HCT116 (cell line): ENCODE measurements at regions not wholly inside any gene's neighbourhood (a gene's known extent, or its start where the extent isn't known, plus 50 kb on each side); places are given as distances from the start of the nearest gene placed in this dataset.

Experiments
- EGR1 ChIP-seq: IDR thresholded peaks from 2 replicates; pipeline ENCODE4 v1.6.1; 2012; ENCODE audit warnings: low read depth
- EZH2 ChIP-seq: fragments of 200-600 bp; sonication (generic); IDR thresholded peaks from 2 replicates; pipeline ENCODE4 v1.6.1; 2017; ENCODE audit warnings: antibody characterized with exemption, mixed run types
- JUND ChIP-seq: IDR thresholded peaks from 2 replicates; pipeline ENCODE4 v1.6.1; 2012
- POLR2A ChIP-seq: IDR thresholded peaks from 2 replicates; pipeline ENCODE4 v1.7.0; 2011; ENCODE audit warnings: borderline replicate concordance; ENCODE audit not compliant: insufficient read depth, insufficient read length; ENCODE audit errors: extremely low read depth
- POLR2AphosphoS5 ChIP-seq: IDR thresholded peaks from 2 replicates; pipeline ENCODE4 v1.6.1; 2011; ENCODE audit warnings: mild to moderate bottlenecking, low read depth, low read length, moderate library complexity
- SIN3A ChIP-seq: IDR thresholded peaks from 2 replicates; pipeline ENCODE4 v1.6.1; 2012; ENCODE audit warnings: low read depth
- SP1 ChIP-seq: IDR thresholded peaks from 2 replicates; pipeline ENCODE4 v1.6.1; 2012; ENCODE audit warnings: low read depth
- YY1 ChIP-seq: IDR thresholded peaks from 2 replicates; pipeline ENCODE4 v1.6.1; 2011; ENCODE audit warnings: low read length, low read depth, moderate library complexity, mild to moderate bottlenecking; ENCODE audit not compliant: insufficient replicate concordance; ENCODE audit errors: extremely low read depth
- TF ChIP-seq, protein P1 (sequence below), 3 experiments: fragments of 200-600 bp in 1 of 3; sonication (generic) in 1 of 3; IDR thresholded peaks in 2 of 3; conservative IDR thresholded peaks in 1 of 3; 2 replicates each; pipeline ENCODE4 v1.5.1; 2012 to 2017; ENCODE audit warnings: low read depth in 2 of 3, low read length in 2 of 3, antibody characterized with exemption in 1 of 3, borderline replicate concordance in 1 of 3, control low read depth in 1 of 3, mild to moderate bottlenecking in 1 of 3, mixed read lengths in 1 of 3, mixed run types in 1 of 3, moderate library complexity in 1 of 3; ENCODE audit not compliant: insufficient read depth in 1 of 3
- TF ChIP-seq, protein P2 (sequence below): IDR thresholded peaks from 2 replicates; pipeline ENCODE4 v1.6.1; 2012

DNA sequence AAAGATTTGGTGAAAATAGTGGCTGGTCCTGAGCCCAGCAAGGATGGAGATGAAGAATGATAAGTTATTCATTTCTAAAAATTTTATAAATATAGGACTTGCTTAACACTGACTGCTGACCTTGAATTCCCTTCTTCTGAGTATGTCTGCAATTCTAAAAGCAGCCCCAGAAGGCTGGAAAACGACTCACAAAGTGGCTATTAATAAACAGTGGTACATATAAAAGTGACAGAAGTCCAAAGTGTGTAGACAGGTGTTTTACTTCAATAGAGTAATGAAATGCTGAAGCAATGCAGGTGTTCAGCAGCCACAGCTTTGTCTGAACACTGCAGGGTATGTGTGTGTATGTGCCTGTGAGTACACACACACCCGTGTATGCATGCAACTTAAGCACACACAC lies 219.0 kb upstream of the NRIP1 start:
- TF ChIP-seq, protein P1, sequence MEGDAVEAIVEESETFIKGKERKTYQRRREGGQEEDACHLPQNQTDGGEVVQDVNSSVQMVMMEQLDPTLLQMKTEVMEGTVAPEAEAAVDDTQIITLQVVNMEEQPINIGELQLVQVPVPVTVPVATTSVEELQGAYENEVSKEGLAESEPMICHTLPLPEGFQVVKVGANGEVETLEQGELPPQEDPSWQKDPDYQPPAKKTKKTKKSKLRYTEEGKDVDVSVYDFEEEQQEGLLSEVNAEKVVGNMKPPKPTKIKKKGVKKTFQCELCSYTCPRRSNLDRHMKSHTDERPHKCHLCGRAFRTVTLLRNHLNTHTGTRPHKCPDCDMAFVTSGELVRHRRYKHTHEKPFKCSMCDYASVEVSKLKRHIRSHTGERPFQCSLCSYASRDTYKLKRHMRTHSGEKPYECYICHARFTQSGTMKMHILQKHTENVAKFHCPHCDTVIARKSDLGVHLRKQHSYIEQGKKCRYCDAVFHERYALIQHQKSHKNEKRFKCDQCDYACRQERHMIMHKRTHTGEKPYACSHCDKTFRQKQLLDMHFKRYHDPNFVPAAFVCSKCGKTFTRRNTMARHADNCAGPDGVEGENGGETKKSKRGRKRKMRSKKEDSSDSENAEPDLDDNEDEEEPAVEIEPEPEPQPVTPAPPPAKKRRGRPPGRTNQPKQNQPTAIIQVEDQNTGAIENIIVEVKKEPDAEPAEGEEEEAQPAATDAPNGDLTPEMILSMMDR (IDR thresholded peaks at IDR 0.05 in 2 of 3, conservative IDR thresholded peaks at IDR 0.05 in 1 of 3; ENCODE audit: borderline replicate concordance in 1 of 3, insufficient read depth in 1 of 3, low read depth in 2 of 3, low read length in 2 of 3) = no peak
- TF ChIP-seq JUND = no peak
- TF ChIP-seq POLR2A = no peak
- no peak for TF ChIP-seq SP1
- no peak for TF ChIP-seq EZH2
- no peak for TF ChIP-seq SIN3A
- no peak for TF ChIP-seq EGR1
- no peak for TF ChIP-seq YY1
- TF ChIP-seq POLR2AphosphoS5 = no peak
- TF ChIP-seq, protein P2, sequence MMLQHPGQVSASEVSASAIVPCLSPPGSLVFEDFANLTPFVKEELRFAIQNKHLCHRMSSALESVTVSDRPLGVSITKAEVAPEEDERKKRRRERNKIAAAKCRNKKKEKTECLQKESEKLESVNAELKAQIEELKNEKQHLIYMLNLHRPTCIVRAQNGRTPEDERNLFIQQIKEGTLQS = no peak
